Pancreas (tissue), 10 donors: ENCODE measurements at regions not wholly inside any gene's neighbourhood (a gene's known extent, or its start where the extent isn't known, plus 50 kb on each side); places are given as distances from the start of the nearest gene placed in this dataset.

Experiments used
- ATAC-seq, 4 donors: fragments of 200-7000 bp; cut with Tn5 transposase; one replicate each; pipeline versions ENCODE4 v1.8.0 to v1.9.1; 2020; ENCODE audit warnings: mild to moderate bottlenecking in 4 of 4, moderate library complexity in 4 of 4
- DNase-seq, 6 donors: peaks; one replicate each; pipeline ENCODE4 v3.0.0-alpha.2; 2020
- FAIRE-seq: peaks from 2 replicates; lab custom pipeline; 2012; peaks lifted over from hg19 to GRCh38; lab: Jason Lieb, UNC
- H3K27ac ChIP-seq, 4 donors: fragments of 200-600 bp; sonication (generic); 1 replicate in 3 of 4; 2 replicates in 1 of 4; pipeline versions ENCODE4 v1.5.0 to v1.8.0; 2020
- H3K27me3 ChIP-seq, 4 donors: fragments of 200-600 bp; one replicate each; pipeline ENCODE4 v1.8.0; 2021
- H3K36me3 ChIP-seq, 3 donors: fragments of 200-600 bp; sonication (generic) in 1 of 3; one replicate each; pipeline versions ENCODE4 v1.5.0 to v1.8.0; 2020 to 2021
- H3K4me1 ChIP-seq, 3 donors: fragments of 200-600 bp; one replicate each; pipeline ENCODE4 v1.8.0; 2021
- H3K4me3 ChIP-seq, 4 donors: fragments of 200-600 bp; sonication (generic) in 2 of 4; one replicate each; pipeline versions ENCODE4 v1.5.0 to v1.8.0; 2020 to 2021
- H3K9me3 ChIP-seq, 4 donors: fragments of 200-600 bp; one replicate each; pipeline ENCODE4 v1.8.0; 2021
- CTCF ChIP-seq, 4 donors: fragments of 200-600 bp; sonication (generic) in 3 of 4; IDR thresholded peaks; one replicate each; pipeline versions ENCODE4 v1.5.0 to v1.8.0; 2021; ENCODE audit warnings: antibody characterized with exemption in 4 of 4
- WGBS, 2 donors: extraction: QIAGEN DNeasy Blood & Tissue Kit; methylation state at CpG; one replicate each; pipeline ENCODE4 v1.1.7; 2013; 5-methylcytosine and 5-hydroxymethylcytosine counted together
- intact Hi-C, 3 donors: fragments of 100-400 bp; cut with DNase I; formaldehyde crosslinking; loops; one replicate each; pipeline versions ENCODE4 v1.11.1 to v1.14.2; 2022
- donor health status: healthy with polysubstance abuse.
- donor health status: DM: no; HTN: no; CAD: no; lungs with moderate emphysema.
- donor health status: DM: no; HTN: no; CAD: no.
- donor health status: control.
- donor health status: control.
- donor health status: Bipolar disorder and iron deficiency.
- donor health status: DM: yes; HTN: yes; CAD: no.
- donor health status: DM: no; HTN: no; CAD: no.
- donor health status: DM: no; HTN: no; CAD: no.
- donor health status: DM: yes; HTN: yes; CAD: no.

GRCh38 chr5:68730220-68730978, 363.4 kb upstream of the SLC30A5 start:
- Histone ChIP-seq H3K36me3 (no peaks in the 10 kb centered on the region), H3K4me3 (no peak overlapping the region), H3K27ac (peak overlapping the region in 1 of 4 donors; percentile 34), H3K4me1 (peaks cover 0 to 7% (median 0%) of the 10 kb centered on the region in 3 donors), H3K27me3 (no peaks in the 10 kb centered on the region), H3K9me3 (no peaks in the 10 kb centered on the region)
- TF ChIP-seq CTCF (IDR thresholded peaks at IDR 0.05), result no peak
- ATAC-seq (peak; percentile 75 to 95 (median 86)), DNase-seq (peak in 2 of 6 donors; percentile 11 to 21), FAIRE-seq (no peak)
- 24 to 35% methylated on average over 7 of the region's 7 CpGs for WGBS, 2 donors
- intact Hi-C loops, result no loop called here

- FAIRE-seq, result no peak
These were observed 362.7 kb upstream of the SLC30A5 start for GRCh38 chr5:68730979-68731654.

GRCh38 chr5:68732251-68732650, 361.6 kb upstream of the SLC30A5 start:
- no peak for FAIRE-seq
- H3K4me3 ChIP-seq, result no peak overlapping the region
- no peaks in the 10 kb centered on the region for H3K9me3 ChIP-seq
- no peak for ATAC-seq
- H3K27ac ChIP-seq, result no peak overlapping the region
- no peaks in the 10 kb centered on the region for H3K27me3 ChIP-seq
- intact Hi-C loops, result no loop called here
- no peak for DNase-seq
- H3K4me1 ChIP-seq, result peaks cover 0 to 7% (median 0%) of the 10 kb centered on the region in 3 donors
- H3K36me3 ChIP-seq, result no peaks in the 10 kb centered on the region
- TF ChIP-seq CTCF (IDR thresholded peaks at IDR 0.05), result no peak

More at GRCh38 chr5:68730979-68731654, 362.7 kb upstream of the SLC30A5 start:
- no peaks in the 10 kb centered on the region for H3K9me3 ChIP-seq
- H3K27ac ChIP-seq, result peak overlapping the region in 1 of 4 donors; percentile 34
- DNase-seq (no peak), ATAC-seq (no peak)
- WGBS, 2 donors, result 70 to 75% methylated on average over 3 of the region's 3 CpGs
- no peak for TF ChIP-seq CTCF (IDR thresholded peaks at IDR 0.05)
- no peaks in the 10 kb centered on the region for H3K36me3 ChIP-seq
- intact Hi-C loops, result no loop called here
- no peaks in the 10 kb centered on the region for H3K27me3 ChIP-seq
- no peak overlapping the region for H3K4me3 ChIP-seq
- H3K4me1 ChIP-seq, result peaks cover 0 to 7% (median 0%) of the 10 kb centered on the region in 3 donors

DNA sequence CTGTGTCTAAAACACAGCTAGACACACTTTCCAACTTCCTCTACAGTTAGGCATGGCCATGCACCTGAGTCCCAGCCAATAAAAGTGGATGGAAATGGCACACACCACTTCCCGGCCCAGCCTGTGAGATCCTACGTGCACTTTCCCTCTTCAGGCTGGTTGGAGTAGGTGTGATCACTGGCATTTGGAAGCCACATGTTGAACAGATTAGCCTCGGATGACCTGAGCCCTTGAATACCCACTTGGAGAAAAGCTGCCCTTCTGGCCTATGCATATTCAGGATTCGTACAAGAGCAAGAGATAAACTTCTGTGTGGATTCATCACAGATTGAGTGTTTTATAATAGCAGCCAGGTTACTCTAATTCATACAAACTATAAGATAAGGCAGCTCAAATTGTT, 359.0 kb upstream of the SLC30A5 start:
- DNase-seq (no peak), ATAC-seq (no peak), FAIRE-seq (no peak)
- H3K27ac ChIP-seq, result no peak overlapping the region
- H3K9me3 ChIP-seq, result no peaks in the 10 kb centered on the region
- peaks cover 0 to 7% (median 0%) of the 10 kb centered on the region in 3 donors for H3K4me1 ChIP-seq
- no peaks in the 10 kb centered on the region for H3K27me3 ChIP-seq
- intact Hi-C loops, result no loop called here
- TF ChIP-seq CTCF (IDR thresholded peaks at IDR 0.05), result no peak
- no peak overlapping the region for H3K4me3 ChIP-seq
- H3K36me3 ChIP-seq, result no peaks in the 10 kb centered on the region
- 77 to 78% methylated on average over 4 of the region's 4 CpGs for WGBS, 2 donors

- DNase-seq (no peak), ATAC-seq (no peak), FAIRE-seq (no peak)
- H3K4me3 ChIP-seq, result no peak overlapping the region
- WGBS, 2 donors, result 83 to 91% methylated on average over 9 of the region's 9 CpGs
- TF ChIP-seq CTCF (IDR thresholded peaks at IDR 0.05), result no peak
- no peaks in the 10 kb centered on the region for H3K9me3 ChIP-seq
- intact Hi-C loops, result no loop called here
- no peak overlapping the region for H3K27ac ChIP-seq
- no peaks in the 10 kb centered on the region for H3K36me3 ChIP-seq
- no peaks in the 10 kb centered on the region for H3K27me3 ChIP-seq
- H3K4me1 ChIP-seq, result no peaks in the 10 kb centered on the region
These were observed 355.6 kb upstream of the SLC30A5 start for GRCh38 chr5:68738236-68738635.
